Prostate gland (tissue), 2 donors: ENCODE measurements at regions not wholly inside any gene's neighbourhood (a gene's known extent, or its start where the extent isn't known, plus 50 kb on each side); places are given as distances from the start of the nearest gene placed in this dataset.
"Not testable (repeated sequence)": the region's sequence is repeated elsewhere in the genome, so short reads cannot be mapped to it uniquely, and the experiment has no call there.

Source experiments
- DNase-seq: peaks from one replicate; pipeline ENCODE4 v3.0.0-alpha.2; 2019; ENCODE audit warnings: low spot score
- H3K27ac ChIP-seq, 2 donors: fragments of 200-600 bp; sonication (generic); 2 replicates each; pipeline ENCODE4 v1.5.1; 2017 to 2019
- H3K27me3 ChIP-seq: fragments of 200-600 bp; sonication (generic); replicated peaks from 2 replicates; pipeline ENCODE4 v1.5.1; 2019; ENCODE audit not compliant: insufficient read depth
- H3K36me3 ChIP-seq, 2 donors: fragments of 200-600 bp; sonication (generic); 1 replicate in 1 of 2; 2 replicates in 1 of 2; pipeline versions ENCODE4 v1.5.1 to v1.8.1; 2017 to 2019
- H3K4me1 ChIP-seq: fragments of 200-600 bp; sonication (generic); replicated peaks from 2 replicates; pipeline ENCODE4 v1.5.1; 2019
- H3K4me3 ChIP-seq, 2 donors: fragments of 200-600 bp; sonication (generic); 2 replicates each; pipeline ENCODE4 v1.5.1; 2017 to 2019
- H3K9me3 ChIP-seq: fragments of 200-600 bp; sonication (generic); 2 replicates; pipeline ENCODE4 v1.5.1; 2017
- POLR2A ChIP-seq: fragments of 450-650 bp; IDR thresholded peaks from one replicate; pipeline ENCODE4 v1.6.1; 2016; ENCODE audit warnings: antibody characterized with exemption, mild to moderate bottlenecking
- POLR2AphosphoS5 ChIP-seq: sonication (generic); formaldehyde crosslinking; IDR thresholded peaks from one replicate; pipeline ENCODE4 v1.6.1; 2017; ENCODE audit warnings: antibody characterized with exemption
- WGBS: methylation state at CpG from one replicate; pipeline ENCODE4 v1.1.5; 2018; 5-methylcytosine and 5-hydroxymethylcytosine counted together
- intact Hi-C: fragments of 100-400 bp; cut with DNase I; formaldehyde crosslinking; loops from one replicate; pipeline ENCODE4 v1.14.2; 2022
- TF ChIP-seq, protein P1 (sequence below), 4 experiments: fragments of 200-600 bp in 2 of 4; fragments of 450-650 bp in 2 of 4; sonication (generic) in 2 of 4; IDR thresholded peaks; 1 replicate in 3 of 4; 2 replicates in 1 of 4; pipeline ENCODE4 v1.5.1; 2016 to 2019; ENCODE audit warnings: antibody characterized with exemption in 4 of 4, mild to moderate bottlenecking in 2 of 4, moderate library complexity in 2 of 4

DNA sequence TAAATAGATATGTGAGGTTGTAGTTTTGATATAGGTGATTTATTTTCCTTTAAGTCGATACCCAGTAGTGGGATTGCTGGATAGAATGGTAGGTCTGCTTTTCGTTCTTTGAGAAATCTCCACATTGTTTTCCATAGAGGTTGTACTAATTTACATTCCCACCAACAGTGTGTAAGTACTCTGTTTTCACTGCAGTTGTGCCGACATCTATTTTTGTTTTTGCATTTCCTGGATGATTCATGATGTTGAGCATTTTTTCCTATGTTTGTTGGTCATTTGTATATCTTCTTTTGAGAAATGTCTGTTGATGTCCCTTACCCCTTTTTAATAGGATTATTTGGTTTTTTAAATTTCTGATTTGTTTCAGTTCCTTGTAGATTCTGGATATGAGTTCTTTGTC, 120.7 kb downstream of the NAA11 start:
- H3K4me3 ChIP-seq: no peak overlapping the region
- DNase-seq: no peak
- no peaks in the 10 kb centered on the region for H3K4me1 ChIP-seq
- H3K36me3 ChIP-seq: no peaks in the 10 kb centered on the region
- H3K27ac ChIP-seq: no peak overlapping the region
- no peaks in the 10 kb centered on the region for H3K27me3 ChIP-seq
- WGBS: 94% methylated on average over 3 of the region's 3 CpGs
- H3K9me3 ChIP-seq: no peaks in the 10 kb centered on the region
- TF ChIP-seq POLR2AphosphoS5 (no peak), POLR2A (no peak)
- TF ChIP-seq, protein P1, sequence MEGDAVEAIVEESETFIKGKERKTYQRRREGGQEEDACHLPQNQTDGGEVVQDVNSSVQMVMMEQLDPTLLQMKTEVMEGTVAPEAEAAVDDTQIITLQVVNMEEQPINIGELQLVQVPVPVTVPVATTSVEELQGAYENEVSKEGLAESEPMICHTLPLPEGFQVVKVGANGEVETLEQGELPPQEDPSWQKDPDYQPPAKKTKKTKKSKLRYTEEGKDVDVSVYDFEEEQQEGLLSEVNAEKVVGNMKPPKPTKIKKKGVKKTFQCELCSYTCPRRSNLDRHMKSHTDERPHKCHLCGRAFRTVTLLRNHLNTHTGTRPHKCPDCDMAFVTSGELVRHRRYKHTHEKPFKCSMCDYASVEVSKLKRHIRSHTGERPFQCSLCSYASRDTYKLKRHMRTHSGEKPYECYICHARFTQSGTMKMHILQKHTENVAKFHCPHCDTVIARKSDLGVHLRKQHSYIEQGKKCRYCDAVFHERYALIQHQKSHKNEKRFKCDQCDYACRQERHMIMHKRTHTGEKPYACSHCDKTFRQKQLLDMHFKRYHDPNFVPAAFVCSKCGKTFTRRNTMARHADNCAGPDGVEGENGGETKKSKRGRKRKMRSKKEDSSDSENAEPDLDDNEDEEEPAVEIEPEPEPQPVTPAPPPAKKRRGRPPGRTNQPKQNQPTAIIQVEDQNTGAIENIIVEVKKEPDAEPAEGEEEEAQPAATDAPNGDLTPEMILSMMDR (IDR thresholded peaks at IDR 0.05): no peak
- intact Hi-C loops: no loop called here

DNA sequence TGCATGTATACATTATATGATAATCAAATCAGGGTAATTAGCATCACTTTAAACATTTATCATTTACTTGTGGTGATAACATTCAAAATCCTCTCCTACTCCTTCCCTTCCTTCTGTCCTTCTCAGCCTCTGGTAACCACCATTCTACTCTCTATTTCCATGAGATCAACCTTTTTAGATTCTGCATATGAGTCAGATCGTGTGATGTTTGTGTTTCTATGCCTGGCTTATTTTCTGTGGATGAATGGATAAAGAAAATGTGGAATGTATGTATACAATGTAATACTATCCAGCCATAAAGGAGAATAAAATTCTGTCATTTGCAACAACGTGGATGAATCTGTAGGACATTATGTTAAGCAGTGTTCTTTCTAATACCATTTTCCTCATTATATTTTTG, 123.9 kb downstream of the NAA11 start:
- WGBS: 45% methylated on average over 2 of the region's 2 CpGs
- H3K4me3 ChIP-seq: no peak overlapping the region
- H3K27me3 ChIP-seq: no peaks in the 10 kb centered on the region
- H3K36me3 ChIP-seq: no peaks in the 10 kb centered on the region
- H3K27ac ChIP-seq: no peak overlapping the region
- intact Hi-C loops: no loop called here
- no peaks in the 10 kb centered on the region for H3K4me1 ChIP-seq
- H3K9me3 ChIP-seq: no peaks in the 10 kb centered on the region
- DNase-seq: no peak
- TF ChIP-seq, protein P1 (IDR thresholded peaks at IDR 0.05): no peak
- TF ChIP-seq POLR2AphosphoS5 (no peak), POLR2A (no peak)

DNA sequence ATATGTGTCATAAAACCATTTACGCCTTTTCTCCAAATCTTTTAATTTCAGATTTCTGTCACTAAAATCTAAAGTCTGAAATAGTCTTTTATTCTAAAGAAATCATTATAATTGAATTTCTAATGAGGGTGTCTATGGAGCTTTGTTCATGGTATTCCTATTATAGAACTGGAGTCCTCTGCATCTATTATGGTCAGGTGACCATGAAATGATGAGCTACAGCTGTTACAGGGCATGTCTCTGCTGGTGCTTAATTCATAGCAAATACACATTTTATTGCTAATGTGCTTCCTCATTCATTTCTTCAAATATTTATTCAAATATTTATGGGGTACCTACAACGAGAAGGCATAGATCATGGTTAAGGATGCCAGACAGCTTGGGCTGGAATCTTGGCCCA, 126.1 kb downstream of the NAA11 start:
- 65% methylated on average over 2 of the region's 2 CpGs for WGBS
- intact Hi-C loops: no loop called here
- H3K36me3 ChIP-seq: no peaks in the 10 kb centered on the region
- H3K27me3 ChIP-seq: no peaks in the 10 kb centered on the region
- H3K9me3 ChIP-seq: no peaks in the 10 kb centered on the region
- no peaks in the 10 kb centered on the region for H3K4me1 ChIP-seq
- no peak for DNase-seq
- H3K27ac ChIP-seq: no peak overlapping the region
- H3K4me3 ChIP-seq: no peak overlapping the region
- no peak for TF ChIP-seq POLR2A

DNA sequence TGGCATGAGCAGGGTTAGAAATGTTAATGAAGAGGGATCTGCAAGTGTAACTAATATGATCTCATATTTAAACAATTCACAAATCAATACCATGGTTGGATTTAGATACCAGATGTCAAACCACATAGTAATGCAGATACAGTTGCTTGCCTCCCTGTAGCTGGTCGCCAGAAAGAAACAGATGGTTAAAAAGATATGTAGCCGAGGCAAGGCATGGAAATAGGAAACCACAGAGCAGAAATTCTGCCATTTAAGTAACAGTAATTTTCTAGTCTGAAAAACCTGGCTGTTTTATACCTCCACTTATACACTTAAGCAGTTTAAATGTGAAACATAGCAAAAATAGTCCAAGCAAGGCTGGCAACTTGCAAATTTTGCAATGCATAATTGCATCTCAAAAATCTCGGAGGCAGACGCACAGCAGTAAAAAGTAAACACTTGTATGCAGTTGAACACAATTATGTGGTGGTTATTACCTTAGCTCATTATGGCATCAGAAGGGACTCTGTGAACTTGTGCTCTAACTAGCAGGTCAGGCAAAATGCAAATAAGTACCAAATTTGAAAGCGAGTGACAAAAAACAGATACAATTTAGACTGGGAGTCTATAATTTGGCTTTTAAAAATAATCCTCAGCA, 126.8 kb downstream of the NAA11 start:
- TF ChIP-seq POLR2A (no peak), POLR2AphosphoS5 (no peak)
- TF ChIP-seq, protein P1 (IDR thresholded peaks at IDR 0.05): no peak
- 58% methylated on average over 5 of the region's 5 CpGs for WGBS
- DNase-seq: no peak
- Histone ChIP-seq H3K36me3 (no peaks in the 10 kb centered on the region), H3K4me3 (no peak overlapping the region), H3K27ac (no peak overlapping the region), H3K27me3 (no peaks in the 10 kb centered on the region), H3K4me1 (no peaks in the 10 kb centered on the region), H3K9me3 (no peaks in the 10 kb centered on the region)
- intact Hi-C loops: no loop called here

DNA sequence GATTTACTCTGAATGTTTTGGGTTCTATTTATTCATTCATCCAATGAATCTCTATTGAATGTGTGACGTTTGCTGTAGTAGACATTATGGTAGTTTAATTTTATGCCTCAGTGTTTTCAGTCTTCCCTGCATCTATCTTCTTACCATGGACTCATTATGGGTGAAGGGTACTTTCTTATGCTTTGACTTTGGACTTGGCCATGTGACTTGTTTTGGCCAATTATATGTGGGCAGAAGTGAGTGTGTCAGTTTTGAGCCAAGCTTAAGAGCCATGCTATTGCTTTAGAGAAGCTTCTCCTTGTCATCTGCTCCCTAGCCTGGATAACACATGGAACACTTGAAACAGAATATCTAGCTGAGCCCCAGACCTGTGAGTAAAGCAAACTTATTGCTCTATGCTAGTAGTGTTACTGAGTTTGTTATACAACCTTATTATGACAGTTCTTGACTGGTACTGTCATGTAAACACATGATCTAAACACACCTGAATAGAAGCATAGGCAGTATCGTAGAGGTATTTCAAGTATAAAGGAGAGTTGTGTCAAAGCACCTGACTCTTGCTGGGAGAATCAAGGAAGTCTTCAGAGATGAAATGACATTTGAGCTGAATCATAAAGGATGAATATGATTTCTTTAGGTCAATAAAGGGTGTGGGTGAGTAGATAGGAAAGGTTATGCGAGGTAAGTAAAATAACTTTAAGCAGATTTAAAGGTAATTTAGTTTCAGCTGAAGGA, 128.4 kb downstream of the NAA11 start:
- intact Hi-C loops: no loop called here
- Histone ChIP-seq H3K36me3 (no peaks in the 10 kb centered on the region), H3K27ac (no peak overlapping the region), H3K4me1 (no peaks in the 10 kb centered on the region), H3K27me3 (no peaks in the 10 kb centered on the region), H3K4me3 (no peak overlapping the region), H3K9me3 (no peaks in the 10 kb centered on the region)
- 87% methylated on average over 3 of the region's 3 CpGs for WGBS
- TF ChIP-seq POLR2AphosphoS5 (no peak), POLR2A (no peak)
- TF ChIP-seq, protein P1 (IDR thresholded peaks at IDR 0.05): no peak
- no peak for DNase-seq

DNA sequence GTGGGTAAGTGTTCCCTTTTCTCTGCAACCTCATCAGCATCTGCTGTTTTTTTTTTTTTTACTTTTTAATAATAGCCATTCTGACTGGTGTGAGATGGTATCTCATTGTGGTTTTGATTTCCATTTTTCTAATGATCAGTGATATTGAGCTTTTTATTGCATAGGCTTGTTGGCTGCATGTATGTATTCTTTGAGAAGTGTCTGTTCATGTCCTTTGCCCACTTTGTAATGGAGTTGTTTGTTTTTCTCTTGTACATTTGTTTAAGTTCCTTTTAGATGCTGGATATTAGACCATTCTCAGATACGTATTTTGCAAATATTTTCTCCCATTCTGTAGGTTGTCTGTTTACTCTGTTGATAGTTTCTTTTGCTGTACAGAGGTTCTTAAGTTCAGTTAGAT, 134.6 kb downstream of the NAA11 start:
- intact Hi-C loops, DNase-seq, H3K4me3 ChIP-seq, H3K9me3 ChIP-seq, H3K27ac ChIP-seq, H3K27me3 ChIP-seq, H3K36me3 ChIP-seq, H3K4me1 ChIP-seq: not testable (repeated sequence)
- 85% methylated on average over 1 of the region's 1 CpG for WGBS
